SK-N-SH treated with all-trans-retinoic acid at 6 μM for 48 hours (cell line): ENCODE measurements at regions not wholly inside any gene's neighbourhood (a gene's known extent, or its start where the extent isn't known, plus 50 kb on each side); places are given as distances from the start of the nearest gene placed in this dataset.

Experiments used
- ATAC-seq: fragments of 200-7000 bp; cut with Tn5 transposase; 3 replicates; pipeline ENCODE4 v1.9.1; 2020; ENCODE audit warnings: mild to moderate bottlenecking, moderate library complexity
- ARNTL ChIP-seq: fragments of 450-650 bp; formaldehyde crosslinking; IDR thresholded peaks from 2 replicates; pipeline ENCODE4 v1.5.0; 2020; ENCODE audit warnings: low read depth, mild to moderate bottlenecking, moderate library complexity, borderline replicate concordance
- BACH2 ChIP-seq: fragments of 250-450 bp; sonication (Bioruptor Pico); IDR thresholded peaks from 2 replicates; pipeline ENCODE4 v1.9.0; 2021; ENCODE audit warnings: mild to moderate bottlenecking, borderline replicate concordance
- CREB5 ChIP-seq: fragments of 250-450 bp; sonication (Bioruptor Pico); IDR thresholded peaks from 2 replicates; pipeline ENCODE4 v1.5.1; 2020; ENCODE audit warnings: low read depth, mild to moderate bottlenecking, moderate library complexity
- CSDC2 ChIP-seq: fragments of 250-450 bp; sonication (Bioruptor Pico); IDR thresholded peaks from 2 replicates; pipeline ENCODE4 v1.5.0; 2020; ENCODE audit warnings: mild to moderate bottlenecking, moderate library complexity
- CSRNP3 ChIP-seq: fragments of 250-450 bp; sonication (Bioruptor Pico); IDR thresholded peaks from 2 replicates; pipeline ENCODE4 v1.5.1; 2021; ENCODE audit warnings: mild to moderate bottlenecking, moderate library complexity
- ESRRG ChIP-seq: fragments of 250-450 bp; sonication (Bioruptor Pico); IDR thresholded peaks from 2 replicates; pipeline ENCODE4 v1.6.1; 2021; ENCODE audit warnings: mild to moderate bottlenecking
- GLIS3 ChIP-seq: fragments of 250-450 bp; sonication (Bioruptor Pico); IDR thresholded peaks from 2 replicates; pipeline ENCODE4 v1.5.0; 2020; ENCODE audit warnings: mild to moderate bottlenecking, moderate library complexity
- ISL1 ChIP-seq: fragments of 250-450 bp; sonication (Bioruptor Pico); IDR thresholded peaks from 2 replicates; pipeline ENCODE4 v2.1.2; 2022; ENCODE audit warnings: mild to moderate bottlenecking, moderate library complexity
- PATZ1 ChIP-seq: fragments of 250-450 bp; sonication (Bioruptor Pico); IDR thresholded peaks from 2 replicates; pipeline ENCODE4 v1.8.0; 2020; ENCODE audit warnings: mild to moderate bottlenecking, moderate library complexity, borderline replicate concordance
- POU6F1 ChIP-seq: fragments of 250-450 bp; sonication (Bioruptor Pico); IDR thresholded peaks from 2 replicates; pipeline ENCODE4 v1.8.0; 2021; ENCODE audit warnings: low read depth, mild to moderate bottlenecking, moderate library complexity, borderline replicate concordance
- PPARA ChIP-seq: fragments of 250-450 bp; sonication (Bioruptor Pico); IDR thresholded peaks from 2 replicates; pipeline ENCODE4 v1.5.0; 2020; ENCODE audit warnings: mild to moderate bottlenecking, borderline replicate concordance
- RARB ChIP-seq: fragments of 250-450 bp; sonication (Bioruptor Pico); IDR thresholded peaks from 2 replicates; pipeline ENCODE4 v1.8.0; 2021; ENCODE audit warnings: mild to moderate bottlenecking, moderate library complexity
- SNAI2 ChIP-seq: fragments of 250-450 bp; sonication (Bioruptor Pico); IDR thresholded peaks from 2 replicates; pipeline ENCODE4 v1.5.0; 2020; ENCODE audit warnings: mild to moderate bottlenecking, moderate library complexity
- TCF4 ChIP-seq: fragments of 250-450 bp; sonication (Bioruptor Pico); IDR thresholded peaks from 2 replicates; pipeline ENCODE4 v1.8.0; 2021; ENCODE audit warnings: mild to moderate bottlenecking, moderate library complexity, borderline replicate concordance
- TOX ChIP-seq: fragments of 250-450 bp; sonication (Bioruptor Pico); IDR thresholded peaks from 2 replicates; pipeline ENCODE4 v1.8.0; 2021; ENCODE audit warnings: mild to moderate bottlenecking, moderate library complexity, borderline replicate concordance
- TSHZ2 ChIP-seq: fragments of 250-450 bp; sonication (Bioruptor Pico); IDR thresholded peaks from 2 replicates; pipeline ENCODE4 v1.5.0; 2020; ENCODE audit warnings: mild to moderate bottlenecking, moderate library complexity
- ZC3H10 ChIP-seq: fragments of 250-450 bp; sonication (Bioruptor Pico); IDR thresholded peaks from 2 replicates; pipeline ENCODE4 v1.5.1; 2021; ENCODE audit warnings: mild to moderate bottlenecking, moderate library complexity
- ZFP3 ChIP-seq: fragments of 250-450 bp; sonication (Bioruptor Pico); IDR thresholded peaks from 2 replicates; pipeline ENCODE4 v1.5.0; 2020; ENCODE audit warnings: mild to moderate bottlenecking, moderate library complexity
- ZFP30 ChIP-seq: fragments of 450-650 bp; formaldehyde crosslinking; IDR thresholded peaks from 2 replicates; pipeline ENCODE4 v1.5.0; 2022; ENCODE audit warnings: mild to moderate bottlenecking, moderate library complexity
- ZNF565 ChIP-seq: fragments of 450-650 bp; formaldehyde crosslinking; conservative IDR thresholded peaks from 2 replicates; pipeline ENCODE4 v1.5.0; 2020; ENCODE audit warnings: low read depth, mild to moderate bottlenecking, moderate library complexity
- ZNF70 ChIP-seq: fragments of 450-650 bp; formaldehyde crosslinking; IDR thresholded peaks from 2 replicates; pipeline ENCODE4 v1.5.0; 2020; ENCODE audit warnings: mild to moderate bottlenecking, moderate library complexity
- ZNF8 ChIP-seq: fragments of 450-650 bp; formaldehyde crosslinking; IDR thresholded peaks from 2 replicates; pipeline ENCODE4 v1.5.0; 2020; ENCODE audit warnings: mild to moderate bottlenecking, moderate library complexity

GRCh38 chr13:74305876-74306275 is 171.7 kb upstream of the KLF12 start:
- peak; percentile 64 for ATAC-seq
- TF ChIP-seq ARNTL (no peak), POU6F1 (CRISPR knock-in tag) (no peak), PPARA (CRISPR knock-in tag) (no peak), ZFP3 (CRISPR knock-in tag) (no peak), CSDC2 (no peak), GLIS3 (CRISPR knock-in tag) (no peak), CREB5 (no peak), SNAI2 (CRISPR knock-in tag) (no peak), PATZ1 (no peak), ZC3H10 (no peak), CSRNP3 (CRISPR knock-in tag) (no peak)

- ATAC-seq: no peak
Observed at GRCh38 chr13:74301258-74301935, 167.2 kb upstream of the KLF12 start.

GRCh38 chr13:74300162-74300561 is 166.0 kb upstream of the KLF12 start:
- no peak for ATAC-seq
- no peak for TF ChIP-seq CSDC2
- no peak for TF ChIP-seq ESRRG (CRISPR knock-in tag)
- no peak for TF ChIP-seq POU6F1 (CRISPR knock-in tag)
- no peak for TF ChIP-seq CREB5
- no peak for TF ChIP-seq ZNF565 (CRISPR knock-in tag)
- no peak for TF ChIP-seq BACH2
- TF ChIP-seq GLIS3 (CRISPR knock-in tag): no peak
- TF ChIP-seq ZNF70 (CRISPR knock-in tag): no peak
- no peak for TF ChIP-seq TOX (CRISPR knock-in tag)
- TF ChIP-seq ZFP30 (CRISPR knock-in tag): no peak
- no peak for TF ChIP-seq TSHZ2 (CRISPR knock-in tag)
- no peak for TF ChIP-seq ZC3H10
- no peak for TF ChIP-seq PATZ1
- no peak for TF ChIP-seq ISL1 (CRISPR knock-in tag)
- TF ChIP-seq ZNF8 (CRISPR knock-in tag): no peak
- TF ChIP-seq CSRNP3 (CRISPR knock-in tag): no peak

More at GRCh38 chr13:74301258-74301935, 167.2 kb upstream of the KLF12 start:
- TF ChIP-seq ZNF8 (CRISPR knock-in tag): no peak
- 0 out of 2 replicates have a peak, but pooled peaks have one; percentile 23 for TF ChIP-seq TCF4 (CRISPR knock-in tag)
- 0 out of 2 replicates have a peak, but pooled peaks have one; percentile 10 for TF ChIP-seq ISL1 (CRISPR knock-in tag)
- no peak for TF ChIP-seq RARB
- TF ChIP-seq BACH2: no peak
